B cell (primary cell): ENCODE measurements at regions not wholly inside any gene's neighbourhood (a gene's known extent, or its start where the extent isn't known, plus 50 kb on each side); places are given as distances from the start of the nearest gene placed in this dataset.

ENCODE experiments used
- ATAC-seq: fragments of 200-7000 bp; cut with Tn5 transposase; one replicate; pipeline ENCODE4 v1.10.0; 2021; ENCODE audit warnings: low read depth, mild to moderate bottlenecking, moderate number of reproducible peaks, moderate library complexity
- CTCF ChIA-PET: fragments of 350-600 bp; sonication (Branson Sonifier 250); formaldehyde crosslinking; loops from one replicate; lab custom pipeline; 2021; ENCODE audit warnings: antibody characterized with exemption, inconsistent platforms; lab: Charles Lee
- POLR2A ChIA-PET: fragments of 350-600 bp; sonication (Branson Sonifier 250); formaldehyde crosslinking; loops from one replicate; lab custom pipeline; 2021; ENCODE audit warnings: antibody characterized with exemption; lab: Charles Lee
- DNase-seq: peaks from one replicate; pipeline ENCODE4 v3.0.0; 2013
- H2AFZ ChIP-seq: 2 replicates; pipeline ENCODE4 v1.6.1; 2012; ENCODE audit warnings: mild to moderate bottlenecking, low read depth, low read length; ENCODE audit not compliant: insufficient read depth, poor library complexity, severe bottlenecking
- H3K27ac ChIP-seq, 2 donors: 1 replicate in 1 of 2; 2 replicates in 1 of 2; pipeline ENCODE4 v1.5.1; 2012 to 2013; ENCODE audit warnings: low read length in 2 of 2, mild to moderate bottlenecking in 2 of 2, moderate library complexity in 1 of 2
- H3K27me3 ChIP-seq, 4 experiments: fragments of 200-600 bp in 1 of 4; sonication (generic) in 1 of 4; replicated peaks in 1 of 4; 1 replicate in 2 of 4; 2 replicates in 2 of 4; pipeline versions ENCODE4 v1.6.1 to v1.7.0; 2013 to 2016; ENCODE audit warnings: low read length in 3 of 4, mild to moderate bottlenecking in 2 of 4, mixed read lengths in 1 of 4, moderate library complexity in 1 of 4; ENCODE audit not compliant: insufficient read depth in 4 of 4, control insufficient read depth in 3 of 4; ENCODE audit errors: control extremely low read depth in 1 of 4
- H3K36me3 ChIP-seq, 2 experiments: replicated peaks in 1 of 2; 1 replicate in 1 of 2; 2 replicates in 1 of 2; pipeline versions ENCODE4 v1.6.1 to v1.7.1; 2013; ENCODE audit warnings: low read length in 1 of 2; ENCODE audit not compliant: insufficient read depth in 2 of 2, control insufficient read depth in 1 of 2; ENCODE audit errors: control extremely low read depth in 1 of 2, extremely low read depth in 1 of 2
- H3K4me1 ChIP-seq, 2 donors: fragments of 200-600 bp in 1 of 2; sonication (generic) in 1 of 2; 1 replicate in 1 of 2; 2 replicates in 1 of 2; pipeline versions ENCODE4 v1.5.1 to v1.6.1; 2013 to 2017; ENCODE audit warnings: low read length in 2 of 2; ENCODE audit not compliant: control insufficient read depth in 2 of 2, insufficient read depth in 2 of 2
- H3K4me2 ChIP-seq: replicated peaks from 2 replicates; pipeline ENCODE3; 2012; ENCODE audit warnings: mild to moderate bottlenecking, low read depth, low read length; ENCODE audit not compliant: poor library complexity, severe bottlenecking
- H3K4me3 ChIP-seq, 5 experiments: fragments of 200-600 bp in 1 of 5; sonication (generic) in 1 of 5; 1 replicate in 3 of 5; 2 replicates in 2 of 5; pipeline versions ENCODE4 v1.5.1 to v1.7.0; 2011 to 2016; ENCODE audit warnings: low read length in 4 of 5, mild to moderate bottlenecking in 4 of 5, low read depth in 2 of 5, control low read depth in 1 of 5, moderate library complexity in 1 of 5; ENCODE audit not compliant: insufficient read depth in 1 of 5; ENCODE audit errors: control extremely low read depth in 1 of 5, extremely low read depth in 1 of 5
- H3K79me2 ChIP-seq: fragments of 200-600 bp; sonication (generic); one replicate; pipeline ENCODE4 v1.6.0; 2016; ENCODE audit warnings: low read length; ENCODE audit not compliant: control insufficient read depth, insufficient read depth
- H3K9ac ChIP-seq: fragments of 200-600 bp; sonication (generic); 2 replicates; pipeline ENCODE4 v1.6.1; 2017; ENCODE audit warnings: mild to moderate bottlenecking, low read length, moderate library complexity
- H3K9me3 ChIP-seq, 3 donors: one replicate each; pipeline versions ENCODE4 v1.6.1 to v1.7.1; 2013; ENCODE audit warnings: low read length in 2 of 3; ENCODE audit not compliant: control insufficient read depth in 2 of 3, insufficient read depth in 1 of 3; ENCODE audit errors: control extremely low read depth in 1 of 3
- H4K20me1 ChIP-seq: 2 replicates; pipeline ENCODE4 v1.6.0; 2012; ENCODE audit warnings: mild to moderate bottlenecking, low read length; ENCODE audit not compliant: insufficient read depth, control insufficient read depth, poor library complexity, severe bottlenecking
- H3K27ac Mint-ChIP-seq: one replicate; pipeline ENCODE4 v1.8.0; 2021; ENCODE audit warnings: mixed read lengths
- H3K27me3 Mint-ChIP-seq: one replicate; pipeline ENCODE4 v1.8.0; 2021; ENCODE audit warnings: mixed read lengths
- H3K4me1 Mint-ChIP-seq: one replicate; pipeline ENCODE4 v1.8.0; 2021; ENCODE audit warnings: mixed read lengths
- H3K4me3 Mint-ChIP-seq: one replicate; pipeline ENCODE4 v1.8.0; 2021; ENCODE audit warnings: mixed read lengths
- H3K9me3 Mint-ChIP-seq: one replicate; pipeline ENCODE4 v1.8.0; 2022; ENCODE audit warnings: mixed read lengths; ENCODE audit not compliant: insufficient read depth
- EZH2 ChIP-seq: IDR thresholded peaks from 2 replicates; pipeline ENCODE4 v1.6.1; 2012; ENCODE audit warnings: borderline replicate concordance, low read depth, mild to moderate bottlenecking, moderate library complexity, low read length; ENCODE audit not compliant: insufficient read depth, poor library complexity, severe bottlenecking
- WGBS: methylation state at CpG from one replicate; pipeline ENCODE4 v1.1.5; 2013; ENCODE audit warnings: missing lambda C conversion rate; ENCODE audit not compliant: insufficient coverage; 5-methylcytosine and 5-hydroxymethylcytosine counted together
- intact Hi-C: fragments of 100-400 bp; cut with micrococcal nuclease; formaldehyde crosslinking; loops from one replicate; pipeline ENCODE4 v1.10.0; 2022
- TF ChIP-seq, protein P1 (sequence below): fragments of 200-600 bp; IDR thresholded peaks from one replicate; pipeline ENCODE4 v1.8.0; 2022; ENCODE audit warnings: antibody characterized with exemption, mild to moderate bottlenecking

DNA sequence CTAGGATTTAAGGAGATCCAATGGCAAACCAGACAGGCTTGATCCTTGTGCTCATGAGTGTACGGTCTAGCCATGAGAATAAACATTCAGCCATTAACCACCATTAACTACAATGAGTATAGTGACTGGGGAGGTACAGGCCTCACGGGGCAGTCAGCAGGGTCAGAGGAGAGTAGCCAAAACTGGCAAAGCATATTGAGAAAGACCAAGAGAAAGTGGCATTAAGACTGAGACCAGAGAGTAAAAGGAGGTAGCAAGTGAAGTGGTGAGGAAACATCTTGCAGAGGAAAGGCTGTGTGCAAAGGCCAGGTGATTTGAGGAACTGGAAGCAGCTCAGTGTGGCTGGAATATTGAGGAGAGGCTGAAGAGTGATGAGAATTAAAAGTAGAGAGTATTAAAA lies 407.2 kb upstream of the LMCD1 start:
- intact Hi-C loops, result no loop called here
- Mint-ChIP-seq H3K27ac (no peak overlapping the region), H3K4me3 (no peak overlapping the region), H3K27me3 (no peaks in the 10 kb centered on the region), H3K4me1 (no peaks in the 10 kb centered on the region), H3K9me3 (no peaks in the 10 kb centered on the region)
- H4K20me1 ChIP-seq, result no peaks in the 10 kb centered on the region
- no peaks in the 10 kb centered on the region for H3K27me3 ChIP-seq
- ATAC-seq (no peak), DNase-seq (no peak)
- ChIA-PET CTCF (no interaction called here), POLR2A (no interaction called here)
- no peaks in the 10 kb centered on the region for H3K79me2 ChIP-seq
- 0% methylated on average over 1 of the region's 2 CpGs for WGBS
- no peak overlapping the region for H3K27ac ChIP-seq
- H3K9me3 ChIP-seq, result no peaks in the 10 kb centered on the region
- H3K4me3 ChIP-seq, result no peak overlapping the region
- H3K36me3 ChIP-seq, result no peaks in the 10 kb centered on the region
- H3K9ac ChIP-seq, result no peak overlapping the region
- no peaks in the 10 kb centered on the region for H3K4me1 ChIP-seq
- no peak overlapping the region for H2AFZ ChIP-seq
- TF ChIP-seq, protein P1, sequence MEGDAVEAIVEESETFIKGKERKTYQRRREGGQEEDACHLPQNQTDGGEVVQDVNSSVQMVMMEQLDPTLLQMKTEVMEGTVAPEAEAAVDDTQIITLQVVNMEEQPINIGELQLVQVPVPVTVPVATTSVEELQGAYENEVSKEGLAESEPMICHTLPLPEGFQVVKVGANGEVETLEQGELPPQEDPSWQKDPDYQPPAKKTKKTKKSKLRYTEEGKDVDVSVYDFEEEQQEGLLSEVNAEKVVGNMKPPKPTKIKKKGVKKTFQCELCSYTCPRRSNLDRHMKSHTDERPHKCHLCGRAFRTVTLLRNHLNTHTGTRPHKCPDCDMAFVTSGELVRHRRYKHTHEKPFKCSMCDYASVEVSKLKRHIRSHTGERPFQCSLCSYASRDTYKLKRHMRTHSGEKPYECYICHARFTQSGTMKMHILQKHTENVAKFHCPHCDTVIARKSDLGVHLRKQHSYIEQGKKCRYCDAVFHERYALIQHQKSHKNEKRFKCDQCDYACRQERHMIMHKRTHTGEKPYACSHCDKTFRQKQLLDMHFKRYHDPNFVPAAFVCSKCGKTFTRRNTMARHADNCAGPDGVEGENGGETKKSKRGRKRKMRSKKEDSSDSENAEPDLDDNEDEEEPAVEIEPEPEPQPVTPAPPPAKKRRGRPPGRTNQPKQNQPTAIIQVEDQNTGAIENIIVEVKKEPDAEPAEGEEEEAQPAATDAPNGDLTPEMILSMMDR, result no peak
- H3K4me2 ChIP-seq, result no peak overlapping the region

DNA sequence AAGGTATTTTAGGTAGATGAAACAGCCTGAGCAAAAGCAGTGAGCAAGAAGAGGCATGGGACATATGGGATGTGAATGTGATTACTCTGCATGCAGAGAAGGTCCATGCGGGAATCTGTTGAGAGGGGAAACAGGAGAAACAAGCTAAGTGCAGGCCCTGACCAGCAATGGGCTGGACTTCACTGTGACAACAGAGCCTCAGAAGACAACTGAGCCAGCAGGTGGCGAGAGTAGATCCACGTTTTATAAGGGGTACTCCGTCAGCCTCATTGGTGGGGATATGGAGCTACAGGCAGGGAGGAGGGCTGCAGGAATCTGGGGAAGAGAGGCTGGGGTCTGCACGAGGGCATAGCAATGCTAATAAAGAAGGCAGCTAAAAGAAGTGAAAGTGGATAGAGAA lies 405.9 kb upstream of the LMCD1 start:
- no peak overlapping the region for H3K27ac Mint-ChIP-seq
- TF ChIP-seq EZH2, result no peak
- TF ChIP-seq, protein P1, result no peak

More for the DNA sequence above, 405.9 kb upstream of the LMCD1 start:
- intact Hi-C loops, result no loop called here
- Histone ChIP-seq H3K4me3 (no peak overlapping the region), H2AFZ (no peak overlapping the region), H3K27me3 (no peaks in the 10 kb centered on the region), H3K4me2 (no peak overlapping the region), H3K9ac (no peak overlapping the region), H3K36me3 (no peaks in the 10 kb centered on the region), H3K79me2 (no peaks in the 10 kb centered on the region), H3K9me3 (no peaks in the 10 kb centered on the region), H4K20me1 (no peaks in the 10 kb centered on the region), H3K27ac (no peak overlapping the region), H3K4me1 (no peaks in the 10 kb centered on the region)
- Mint-ChIP-seq H3K9me3 (no peaks in the 10 kb centered on the region), H3K4me1 (no peaks in the 10 kb centered on the region), H3K27me3 (no peaks in the 10 kb centered on the region), H3K4me3 (no peak overlapping the region)
- DNase-seq (no peak), ATAC-seq (no peak)
- ChIA-PET POLR2A (no interaction called here), CTCF (no interaction called here)
- WGBS, result 79% methylated on average over 5 of the region's 5 CpGs
